ENCODE measurements at regions not wholly inside any gene's neighbourhood (a gene's known extent, or its start where the extent isn't known, plus 50 kb on each side); places are given as distances from the start of the nearest gene placed in this dataset.

GRCh38 chr16:79272141-79272577, 328.4 kb downstream of the MAF start:
- TF ChIP-seq RXRA (IDR thresholded peaks at IDR 0.05) (no peak), REST (IDR thresholded peaks at IDR 0.05) (no peak), TAF1 (conservative IDR thresholded peaks at IDR 0.05) (no peak), CTCF (IDR thresholded peaks at IDR 0.05; ENCODE audit: low read depth, low read length, missing input control) (no peak), FOXA1 (IDR thresholded peaks at IDR 0.05) (no peak), ZBTB33 (IDR thresholded peaks at IDR 0.05) (no peak), GABPA (IDR thresholded peaks at IDR 0.05 in 1 of 2, conservative IDR thresholded peaks at IDR 0.05 in 1 of 2) (no peak), RAD21 (IDR thresholded peaks at IDR 0.05) (no peak), MAX (IDR thresholded peaks at IDR 0.05) (no peak), SP1 (IDR thresholded peaks at IDR 0.05) (no peak), EGR1 (IDR thresholded peaks at IDR 0.05; ENCODE audit: low read depth in 2 of 2) (no peak)
